Left renal cortex interstitium (tissue), 4 donors: ENCODE measurements at regions not wholly inside any gene's neighbourhood (a gene's known extent, or its start where the extent isn't known, plus 50 kb on each side); places are given as distances from the start of the nearest gene placed in this dataset.

Source experiments
- DNase-seq, 4 donors: peaks; one replicate each; pipeline ENCODE4 v3.0.0-alpha.2; 2013; ENCODE audit warnings: low read depth in 4 of 4, low spot score in 2 of 4, missing footprints in 1 of 4

DNA sequence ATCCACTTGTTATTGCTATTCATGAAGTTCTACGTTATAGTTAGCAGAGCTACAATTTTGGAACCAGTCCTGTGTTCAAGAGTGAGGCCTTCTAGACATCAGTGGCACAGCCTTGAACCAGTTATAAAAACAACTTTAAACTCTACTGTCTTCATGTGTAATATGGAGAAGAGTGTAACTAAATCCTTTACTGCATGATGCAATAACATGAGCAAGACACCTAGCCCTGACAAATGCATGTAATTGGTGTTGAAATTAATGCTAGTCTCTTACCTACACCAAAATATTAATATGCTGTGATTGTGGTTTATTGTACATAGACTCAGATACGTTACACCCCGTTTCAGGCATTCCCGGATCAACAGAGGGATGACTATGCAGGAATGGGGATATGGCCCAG is 654.6 kb downstream of the IRX1 start:
- no peak for DNase-seq

- DNase-seq: no peak
Observed at GRCh38 chr5:4252385-4252784, 656.8 kb downstream of the IRX1 start.

DNA sequence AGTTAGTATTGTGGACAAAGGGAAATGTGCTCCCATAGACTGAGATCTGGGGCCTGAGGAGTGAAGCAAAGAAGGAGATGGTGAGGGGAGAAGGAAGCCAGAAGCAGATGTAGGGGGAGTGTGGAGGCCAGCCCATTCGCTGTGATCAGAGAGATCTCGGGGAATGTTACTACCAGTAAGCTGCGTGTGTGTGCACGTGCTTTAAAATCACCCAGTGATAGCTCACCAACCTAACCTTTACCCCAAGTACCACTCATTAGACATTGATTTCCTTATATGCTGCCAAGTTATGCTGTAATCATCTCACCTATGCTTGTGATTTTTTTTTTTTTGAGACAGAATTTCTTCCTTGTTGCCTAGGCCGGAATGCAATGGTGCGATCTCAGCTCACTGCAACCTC is 659.1 kb downstream of the IRX1 start:
- no peak for DNase-seq

DNA sequence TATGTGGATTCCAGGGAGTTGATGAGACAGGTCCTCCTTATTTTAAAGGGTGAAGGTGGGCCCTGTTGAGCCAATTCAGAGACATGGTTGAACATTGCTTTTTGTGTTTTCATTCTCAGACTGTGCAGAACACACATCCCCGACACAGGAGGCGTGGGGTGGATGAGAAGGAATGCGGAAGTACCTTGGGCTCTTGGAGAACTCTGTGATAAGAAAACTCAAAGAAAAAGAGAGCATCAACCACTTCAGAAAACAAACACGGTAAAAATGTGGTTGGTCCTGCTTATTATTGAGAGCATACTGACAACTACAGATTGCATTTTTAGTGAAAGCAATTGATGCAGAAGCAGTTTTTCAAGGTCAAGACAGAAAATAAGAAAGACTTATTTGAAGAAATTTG is 659.8 kb downstream of the IRX1 start:
- DNase-seq: no peak

GRCh38 chr5:4258170-4258569 is 662.5 kb downstream of the IRX1 start:
- DNase-seq: no peak

DNA sequence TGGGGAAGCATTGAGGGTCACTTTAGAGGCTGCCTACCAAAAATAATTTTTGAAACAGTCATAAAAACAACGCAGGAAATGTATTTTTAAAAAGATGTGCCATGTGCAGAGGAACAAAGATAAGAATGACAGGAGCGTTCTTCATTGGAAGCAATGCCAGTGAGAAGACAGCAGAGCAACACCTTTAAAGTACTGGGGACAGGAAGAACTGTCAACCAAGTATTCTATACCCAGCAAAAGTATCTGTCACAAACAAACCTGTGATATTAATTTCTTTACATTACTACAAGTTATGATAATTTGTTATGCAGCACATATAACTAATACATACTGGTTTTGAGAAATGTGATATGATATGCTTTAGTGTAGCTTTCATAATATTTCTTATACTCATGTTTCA is 675.6 kb downstream of the IRX1 start:
- DNase-seq: no peak

DNA sequence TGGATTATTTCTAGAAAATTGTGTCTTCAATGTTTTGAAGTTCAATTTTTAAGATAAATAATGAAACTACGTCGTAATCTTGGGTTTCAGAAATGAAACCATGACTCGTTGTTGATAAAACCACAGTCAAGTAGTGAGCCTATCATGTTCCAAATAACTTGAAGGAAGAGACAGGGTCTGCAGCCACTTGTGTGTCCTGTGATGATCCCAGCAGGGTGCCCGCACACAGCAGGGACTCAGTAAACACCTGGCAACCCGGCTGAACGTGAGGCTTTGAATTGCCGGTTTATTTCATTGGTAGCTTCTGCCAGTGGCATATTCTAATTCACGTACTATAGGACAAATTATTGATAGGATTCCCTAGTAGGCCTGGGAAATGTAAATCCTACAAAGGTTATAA is 679.6 kb downstream of the IRX1 start:
- no peak for DNase-seq

DNA sequence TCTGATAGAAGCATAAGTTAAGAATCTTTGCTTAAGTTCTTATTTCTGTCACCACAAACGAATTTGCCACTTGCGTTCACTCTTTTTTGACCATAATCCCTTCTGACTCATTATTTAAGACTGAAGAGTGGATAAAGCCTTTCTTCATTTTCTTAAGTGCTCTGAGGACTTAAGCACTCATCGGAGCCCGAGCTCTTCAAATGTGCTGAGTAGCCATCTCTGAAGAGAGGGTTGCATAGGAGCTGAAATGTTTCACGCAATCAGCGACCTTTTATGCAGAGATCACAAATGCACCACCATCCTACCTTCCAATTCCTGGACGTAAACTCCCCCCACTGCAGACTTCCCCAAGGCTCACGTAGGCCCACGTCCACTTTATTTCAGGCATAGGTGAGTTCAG is 699.2 kb downstream of the IRX1 start:
- DNase-seq: no peak

- DNase-seq: peak in 2 of 4 donors; percentile 18 to 38
Observed at GRCh38 chr5:4295663-4296339, 700.2 kb downstream of the IRX1 start.

DNA sequence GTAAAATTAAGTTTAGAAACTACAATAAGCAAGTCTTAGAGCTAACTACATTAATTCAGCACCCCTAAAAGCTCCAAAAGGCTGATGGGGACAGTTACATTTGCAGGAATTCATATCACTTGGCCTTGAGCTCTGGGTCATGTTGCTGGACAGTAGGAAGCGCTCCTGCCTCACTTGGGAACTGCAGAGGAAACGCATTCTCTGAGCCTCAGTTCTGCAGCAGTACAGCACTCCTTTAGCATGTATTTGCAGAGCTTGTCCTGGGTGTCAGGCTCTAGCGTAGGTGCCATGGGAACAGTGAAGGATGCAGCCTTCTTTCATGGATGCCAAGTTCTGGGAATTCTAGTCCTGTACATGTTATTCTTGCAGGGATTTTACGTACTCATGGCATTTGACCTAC is 710.4 kb downstream of the IRX1 start:
- DNase-seq: no peak

DNA sequence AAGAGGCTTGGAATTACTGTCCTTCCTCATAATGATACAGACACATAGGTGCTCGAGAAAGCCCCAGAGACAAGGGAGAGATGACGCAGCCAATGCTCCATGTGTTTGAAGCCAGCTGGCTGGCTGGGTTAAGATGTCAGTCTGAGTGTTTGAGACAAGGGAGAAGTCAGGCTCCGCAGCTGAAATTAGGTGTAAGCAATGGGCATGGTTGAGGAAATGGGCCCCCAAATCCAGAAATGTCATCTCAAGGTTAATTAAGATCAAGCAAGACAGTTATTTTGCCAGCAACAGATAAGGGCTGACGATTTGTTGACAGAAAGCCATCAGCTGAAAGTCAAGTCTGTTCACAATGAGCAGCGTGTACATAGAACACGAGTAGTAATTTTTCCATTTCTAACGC is 713.4 kb downstream of the IRX1 start:
- no peak for DNase-seq

GRCh38 chr5:4313138-4313537 is 717.5 kb downstream of the IRX1 start:
- no peak for DNase-seq

DNA sequence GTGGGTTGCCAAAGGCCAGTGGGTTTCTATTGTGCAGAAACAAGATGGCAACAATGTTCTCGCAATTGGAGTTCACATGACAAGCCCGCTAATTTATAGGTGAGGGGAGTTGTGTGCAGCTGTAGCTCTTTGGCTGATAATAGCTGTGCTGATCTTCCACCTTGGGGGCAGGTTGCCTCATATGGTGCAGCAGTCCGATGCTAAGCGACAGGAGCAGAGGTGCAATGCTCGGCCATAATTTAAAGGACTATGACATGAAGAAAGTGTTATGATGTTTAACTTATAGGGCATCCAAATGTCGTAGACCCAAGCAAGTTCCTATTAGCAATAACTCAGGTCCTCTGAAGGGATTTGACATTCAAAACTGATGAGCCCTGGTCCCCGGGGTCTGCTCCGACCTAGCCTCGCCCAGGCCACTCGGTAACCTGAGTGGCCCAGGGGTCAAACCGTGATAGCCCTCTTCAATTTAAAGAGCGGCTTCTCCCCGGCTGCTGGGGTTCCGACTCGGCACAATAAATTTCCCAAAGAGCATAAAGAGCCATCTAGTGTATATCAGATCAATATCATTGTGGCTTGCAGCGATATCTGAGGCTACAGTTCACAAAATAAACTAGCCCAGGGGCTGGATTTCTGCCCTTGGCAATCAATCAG is 724.0 kb downstream of the IRX1 start:
- no peak for DNase-seq

DNA sequence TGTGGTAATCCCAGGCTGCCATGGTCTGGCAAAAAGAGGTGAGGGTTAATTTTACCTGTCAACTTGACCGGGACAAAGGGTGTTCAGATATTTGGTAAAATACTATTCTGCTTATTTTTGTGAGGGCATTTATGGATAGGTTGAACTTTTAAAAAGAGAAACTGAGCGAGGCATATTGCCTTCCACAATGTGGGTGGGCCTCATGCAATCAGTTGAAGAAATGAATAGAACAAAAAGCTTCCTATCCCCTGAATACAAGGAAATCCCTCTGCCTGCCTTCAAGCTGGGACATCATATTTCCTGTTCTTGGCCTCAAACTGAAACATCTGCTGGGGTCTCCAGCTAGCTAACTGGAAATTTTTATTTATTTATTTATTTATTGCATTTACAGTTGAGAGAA is 734.7 kb downstream of the IRX1 start:
- DNase-seq: no peak

DNA sequence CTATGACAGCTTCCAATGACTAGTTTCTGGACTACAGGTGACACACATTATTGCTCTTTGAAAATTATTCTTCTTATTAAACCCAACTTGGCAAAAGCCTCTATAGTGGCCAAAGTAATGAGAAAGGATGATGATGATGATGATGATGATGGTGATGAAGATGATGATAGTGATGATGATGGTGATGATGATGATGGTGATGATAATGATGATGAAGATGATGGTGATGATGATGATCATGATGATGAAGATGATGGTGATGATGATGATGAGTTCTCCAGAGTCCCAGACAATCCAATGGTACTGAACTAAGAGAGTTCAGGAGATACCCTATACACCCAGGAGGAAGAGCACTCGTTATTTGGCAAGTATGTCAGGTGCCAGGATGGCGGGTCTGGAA is 739.4 kb downstream of the IRX1 start:
- no peak for DNase-seq

DNA sequence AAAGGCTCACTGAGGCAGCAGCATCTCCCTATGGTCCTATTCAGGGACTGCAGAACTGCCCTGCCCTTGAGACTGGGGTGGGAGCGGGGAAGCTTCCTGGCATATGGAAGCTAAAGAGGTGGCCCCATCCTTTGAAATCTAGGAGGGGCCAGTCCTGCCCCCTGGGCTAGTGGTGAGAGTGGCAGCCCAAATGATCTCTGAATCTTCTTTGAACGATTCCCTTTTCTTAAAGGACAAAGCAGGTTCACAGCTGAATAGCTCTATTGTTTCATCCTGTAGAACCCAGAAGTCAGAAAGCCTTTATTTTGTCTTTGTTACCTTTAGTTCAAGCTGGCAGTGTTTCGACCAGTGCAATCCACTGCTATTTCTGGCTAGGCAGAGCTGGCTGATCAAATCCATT is 741.9 kb downstream of the IRX1 start:
- no peak for DNase-seq

GRCh38 chr5:4339949-4340348 is 744.3 kb downstream of the IRX1 start:
- no peak for DNase-seq

DNA sequence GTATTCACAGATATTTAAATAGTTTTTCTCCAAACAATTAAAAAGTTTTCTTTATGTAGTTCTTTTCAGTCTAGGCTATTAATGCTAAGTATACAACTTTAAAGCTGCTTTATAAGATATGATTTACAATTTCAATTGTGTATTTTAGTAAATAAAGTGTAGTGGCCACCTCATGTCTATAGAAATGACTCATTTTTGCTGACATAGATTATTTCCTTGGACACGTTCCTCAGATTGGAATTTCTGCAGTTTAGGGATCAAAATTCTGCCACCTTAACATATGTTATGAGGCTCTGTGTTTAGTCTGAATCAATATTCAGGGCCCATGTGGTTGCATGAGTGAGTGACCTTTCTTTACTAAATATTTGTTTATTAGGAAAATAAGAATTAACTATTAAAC is 750.2 kb downstream of the IRX1 start:
- DNase-seq: no peak

GRCh38 chr5:4348423-4348822 is 752.8 kb downstream of the IRX1 start:
- DNase-seq: no peak

DNA sequence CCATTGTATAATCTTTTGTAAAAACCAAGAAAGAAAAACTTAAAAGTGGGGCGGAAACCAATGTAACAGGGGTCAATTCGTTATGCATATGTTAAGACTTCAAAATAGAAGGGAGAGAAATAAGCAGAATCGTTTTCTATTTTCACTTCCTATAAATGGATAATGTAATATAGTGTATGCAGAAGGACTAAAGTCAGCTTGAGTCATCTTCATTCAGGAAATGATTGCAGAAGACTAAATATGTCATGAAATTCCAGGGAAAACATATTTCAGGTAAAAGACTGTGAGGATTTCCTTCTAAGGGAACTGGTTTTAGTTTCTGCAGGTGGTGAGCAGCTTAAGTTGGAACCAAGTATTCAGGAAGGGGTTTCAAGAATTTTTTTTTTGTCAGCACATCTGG is 753.3 kb downstream of the IRX1 start:
- DNase-seq: no peak

GRCh38 chr5:4356201-4356600 is 760.6 kb downstream of the IRX1 start:
- DNase-seq: no peak

GRCh38 chr5:4359847-4360246 is 764.2 kb downstream of the IRX1 start:
- DNase-seq: no peak

GRCh38 chr5:4361753-4362152 is 766.1 kb downstream of the IRX1 start:
- no peak for DNase-seq
